GM18861 (cell line): ENCODE measurements at regions not wholly inside any gene's neighbourhood (a gene's known extent, or its start where the extent isn't known, plus 50 kb on each side); places are given as distances from the start of the nearest gene placed in this dataset.

ENCODE experiments used
- ATAC-seq: cut with Tn5 transposase; IDR thresholded peaks from one replicate; pipeline ENCODE4 v1.9.1; 2021; ENCODE audit not compliant: unreplicated experiment

DNA sequence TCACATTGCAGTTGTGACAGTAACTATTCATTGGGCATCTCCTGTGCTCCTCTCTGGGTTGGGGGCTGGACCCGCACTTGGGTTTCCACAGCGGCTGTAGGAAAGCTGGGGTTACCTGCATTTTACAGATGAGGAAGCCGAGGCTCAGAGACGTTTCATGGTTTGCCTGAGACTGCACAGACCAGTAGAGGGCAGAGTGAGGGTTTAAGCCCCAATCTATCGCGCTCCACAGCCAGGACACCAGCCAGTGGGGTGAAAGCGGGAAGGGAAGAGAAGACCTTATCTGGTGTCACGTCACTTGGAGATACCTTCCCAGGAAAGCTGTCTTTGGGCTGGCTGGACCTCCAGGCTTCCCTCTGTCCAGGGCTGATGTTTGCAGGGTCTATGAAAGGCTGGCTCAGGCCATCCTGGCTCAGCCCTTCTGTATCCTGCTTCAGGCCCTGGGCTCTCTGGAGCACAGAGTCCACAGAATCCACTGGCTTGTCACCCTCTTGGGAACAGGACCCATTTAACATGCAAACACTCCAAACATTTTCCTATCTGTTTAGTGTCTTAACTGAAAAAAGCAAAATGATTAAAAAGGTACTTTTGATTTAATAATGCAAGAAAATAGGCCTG lies 167.7 kb downstream of the EMX2 start:
- ATAC-seq = no peak

GRCh38 chr10:117716889-117717288 lies 174.3 kb downstream of the EMX2 start:
- ATAC-seq = no peak

GRCh38 chr10:117718986-117719920 lies 176.7 kb downstream of the EMX2 start:
- ATAC-seq = no peak

DNA sequence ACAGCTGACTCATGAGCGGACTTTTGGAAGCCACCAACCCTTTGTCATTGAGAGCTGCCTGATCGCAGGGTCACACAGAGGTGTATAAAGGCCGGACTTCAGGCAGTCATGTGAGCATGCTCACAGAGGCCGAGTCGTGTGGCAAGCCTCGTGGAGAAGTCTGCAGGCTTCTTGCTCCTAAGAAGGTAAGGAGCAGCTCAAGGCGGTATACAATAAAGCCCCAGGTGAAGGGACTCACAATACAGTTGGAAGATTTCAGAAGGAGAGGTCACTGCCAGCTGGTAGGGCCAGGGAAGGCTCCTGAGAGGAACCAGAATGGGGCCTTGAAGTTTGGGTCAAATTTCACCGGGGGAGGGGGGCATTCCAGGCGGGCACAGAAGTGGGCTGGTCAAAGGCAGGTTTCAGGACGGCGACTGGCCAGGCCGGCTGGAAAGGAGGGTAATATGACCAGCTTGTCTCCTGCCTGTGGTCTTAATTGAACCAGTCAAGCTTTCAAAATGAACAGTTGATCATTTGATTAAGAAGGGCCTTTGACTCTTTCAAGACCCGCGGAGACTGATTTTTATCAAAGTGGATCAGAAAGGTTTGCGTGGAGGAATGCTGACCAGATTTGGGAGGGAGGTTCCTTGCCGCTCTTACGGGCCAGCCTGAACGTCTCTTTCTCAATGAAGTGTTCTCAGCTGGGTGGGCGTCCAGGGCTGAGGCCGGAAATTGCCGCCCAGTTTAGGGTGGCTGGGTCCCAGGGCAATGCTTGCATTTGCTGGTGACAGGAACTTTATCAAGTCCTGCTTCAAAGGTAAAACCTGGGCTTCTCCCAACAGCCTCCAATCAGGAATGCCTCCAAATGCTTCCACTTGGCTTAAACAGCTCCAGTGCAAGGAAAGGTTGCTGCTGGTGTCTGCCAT lies 178.6 kb downstream of the EMX2 start:
- ATAC-seq = no peak

- ATAC-seq = no peak
These were observed 179.3 kb downstream of the EMX2 start for GRCh38 chr10:117721873-117722272.

GRCh38 chr10:117723343-117723742 lies 180.8 kb downstream of the EMX2 start:
- ATAC-seq = no peak

GRCh38 chr10:117725993-117726392 lies 183.4 kb downstream of the EMX2 start:
- no peak for ATAC-seq

DNA sequence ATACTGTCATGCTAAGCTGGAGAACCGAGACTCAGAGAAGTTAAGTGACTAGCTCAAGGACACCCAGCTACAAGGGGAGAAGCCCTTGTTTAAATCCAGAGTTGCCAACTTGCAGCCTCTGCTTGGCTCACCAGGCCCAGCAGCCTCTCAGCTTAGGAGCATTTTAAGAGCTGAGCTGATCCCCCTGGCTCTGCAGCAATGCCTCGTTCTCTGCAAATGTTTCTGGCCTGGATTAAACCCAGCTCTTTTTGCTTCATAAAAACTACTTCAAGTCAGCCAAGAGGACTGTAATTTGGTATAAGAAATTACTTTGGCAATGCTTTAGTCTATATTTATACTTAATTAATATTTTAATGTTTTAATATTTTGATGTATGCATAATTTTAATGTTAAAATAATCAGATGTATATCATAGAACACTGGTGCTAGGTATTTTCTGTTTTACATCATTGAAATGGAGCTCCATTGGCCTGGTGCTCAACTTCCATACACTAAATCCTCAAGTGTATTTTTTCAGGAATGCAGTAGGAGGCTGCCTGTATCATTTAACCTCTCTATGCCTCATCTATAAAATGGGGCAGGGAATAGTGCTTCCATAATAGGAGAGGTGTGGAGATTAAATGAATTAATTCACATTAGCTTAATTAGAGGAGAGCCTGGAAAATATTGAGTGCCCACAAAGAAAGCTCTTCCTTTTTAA lies 184.2 kb downstream of the EMX2 start:
- ATAC-seq = no peak

GRCh38 chr10:117727421-117727820 lies 184.9 kb downstream of the EMX2 start:
- ATAC-seq = no peak

DNA sequence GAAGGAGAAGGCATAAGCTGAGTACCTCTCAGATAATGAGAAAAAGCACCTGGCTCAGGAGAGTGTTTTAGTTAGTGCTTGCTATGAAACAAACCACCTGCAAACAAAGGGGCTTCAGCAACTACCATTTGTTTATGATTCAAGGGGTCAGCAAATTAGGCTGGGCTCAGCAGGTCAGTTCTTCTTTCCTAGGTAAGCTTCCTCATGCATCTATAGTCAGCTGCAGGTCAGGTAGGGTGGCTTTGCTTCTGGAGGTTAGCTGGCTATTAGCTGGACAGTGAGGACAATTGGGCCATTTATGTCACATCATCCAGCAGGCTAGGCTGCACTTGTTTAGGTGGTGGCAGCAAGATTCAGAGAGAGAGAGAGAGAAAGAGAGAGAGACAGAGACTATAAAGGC lies 185.5 kb downstream of the EMX2 start:
- no peak for ATAC-seq

DNA sequence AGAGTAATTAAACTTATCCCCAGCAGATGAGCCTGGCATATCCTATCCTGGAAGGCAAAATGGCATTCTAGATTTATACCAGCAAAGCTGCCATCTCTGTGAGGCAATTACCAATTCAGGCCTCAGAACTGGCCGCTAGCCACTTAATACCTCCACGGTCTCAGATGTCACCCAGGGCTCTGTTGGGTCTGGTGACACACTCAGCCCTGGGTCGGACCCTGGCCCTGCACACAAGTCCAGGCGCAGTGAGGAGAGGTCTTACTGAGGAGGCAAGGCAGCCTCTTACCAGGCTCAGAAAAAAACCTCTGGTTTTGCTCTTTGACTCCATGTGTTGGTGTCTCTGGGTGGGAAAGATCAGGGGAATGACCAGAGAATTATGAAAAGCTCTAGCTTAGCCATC lies 186.6 kb downstream of the EMX2 start:
- no peak for ATAC-seq

DNA sequence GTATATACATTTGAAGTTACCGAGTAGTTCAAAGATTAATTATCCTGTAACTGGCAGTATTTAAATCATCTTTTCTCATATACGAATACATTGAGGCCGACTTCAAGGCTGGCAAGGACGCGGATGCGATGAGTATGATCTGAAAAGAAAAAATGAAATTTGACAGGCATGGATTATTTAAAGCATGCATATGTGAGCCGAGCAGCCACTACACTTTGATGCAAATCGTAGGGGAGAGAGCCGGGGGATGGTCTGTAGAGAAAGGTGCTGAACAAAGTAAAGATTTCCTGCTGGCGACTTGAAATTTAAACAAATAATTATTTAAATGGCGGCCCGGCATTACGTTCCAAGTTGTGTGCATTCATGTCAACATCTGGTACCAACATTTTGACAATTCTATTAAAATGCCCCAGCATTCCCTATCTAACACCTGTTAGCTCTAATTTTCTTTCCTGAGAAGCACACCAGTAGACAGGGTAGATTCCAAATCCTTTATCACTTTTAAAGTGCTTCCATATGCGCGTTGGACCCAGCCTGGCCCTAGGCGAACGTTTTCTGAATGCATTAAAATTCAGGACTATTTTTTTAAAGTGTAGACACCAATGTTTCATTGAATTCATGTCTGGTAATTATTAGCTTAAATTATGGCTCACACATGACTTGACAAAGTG lies 188.7 kb downstream of the EMX2 start:
- no peak for ATAC-seq

DNA sequence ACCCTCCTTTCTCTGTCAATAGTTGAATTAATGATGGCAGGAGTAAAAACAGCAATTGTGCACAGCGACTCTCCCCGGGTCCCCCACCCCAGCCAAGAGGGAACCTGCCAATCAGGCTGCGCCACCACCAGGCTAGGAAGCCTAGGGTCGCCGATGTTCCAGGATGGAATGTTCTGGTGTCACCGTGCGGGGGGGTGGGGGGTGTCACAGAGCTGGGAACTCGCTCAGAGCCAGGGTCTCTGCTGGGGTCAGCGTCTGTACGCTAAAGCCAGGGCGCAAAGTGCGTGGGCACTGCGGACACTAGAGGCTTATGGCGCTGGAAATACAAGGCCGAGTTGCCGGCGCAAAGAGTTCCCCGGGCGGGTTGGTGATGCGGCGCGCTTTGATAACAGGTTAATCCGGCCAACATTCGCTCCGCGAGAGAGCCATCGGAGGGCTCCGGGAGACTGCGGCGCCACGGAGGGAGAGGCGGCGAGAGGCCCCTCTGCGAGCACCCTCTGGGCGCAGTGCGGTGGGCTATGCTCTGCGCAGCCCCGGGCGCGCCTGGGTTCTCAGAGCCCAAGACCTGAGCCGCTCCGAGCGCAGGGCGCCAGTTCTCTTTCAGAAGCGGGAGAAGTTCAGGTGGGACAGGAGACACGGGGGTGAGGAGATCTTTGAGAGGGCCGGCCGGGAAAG lies 192.3 kb downstream of the EMX2 start:
- ATAC-seq = no peak

GRCh38 chr10:117736655-117737054 lies 194.1 kb downstream of the EMX2 start:
- no peak for ATAC-seq

GRCh38 chr10:117740088-117740487 lies 197.5 kb downstream of the EMX2 start:
- no peak for ATAC-seq

- ATAC-seq = no peak
These were observed 198.2 kb downstream of the EMX2 start for GRCh38 chr10:117740691-117741222.

DNA sequence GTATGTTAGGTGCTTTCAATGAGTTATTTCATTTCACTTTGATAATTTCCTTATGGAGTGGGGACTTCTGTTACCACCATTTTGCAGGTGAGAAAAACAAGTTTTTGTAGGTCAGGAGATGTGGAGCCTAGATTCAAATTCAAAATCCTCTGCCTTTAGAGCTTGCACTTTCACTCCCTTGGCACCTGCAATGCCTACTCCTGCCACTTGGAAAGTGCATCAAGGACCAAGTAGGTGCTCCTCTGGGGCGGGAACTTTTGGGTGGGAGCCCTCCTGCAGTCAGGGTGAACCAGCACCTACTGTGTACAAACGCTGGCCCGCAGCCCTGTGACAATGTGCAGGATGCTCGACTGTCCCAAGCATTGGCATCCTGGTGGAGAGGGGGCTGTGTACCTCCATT lies 199.0 kb downstream of the EMX2 start:
- ATAC-seq = no peak

GRCh38 chr10:117743509-117743908 lies 201.0 kb downstream of the EMX2 start:
- ATAC-seq = no peak

DNA sequence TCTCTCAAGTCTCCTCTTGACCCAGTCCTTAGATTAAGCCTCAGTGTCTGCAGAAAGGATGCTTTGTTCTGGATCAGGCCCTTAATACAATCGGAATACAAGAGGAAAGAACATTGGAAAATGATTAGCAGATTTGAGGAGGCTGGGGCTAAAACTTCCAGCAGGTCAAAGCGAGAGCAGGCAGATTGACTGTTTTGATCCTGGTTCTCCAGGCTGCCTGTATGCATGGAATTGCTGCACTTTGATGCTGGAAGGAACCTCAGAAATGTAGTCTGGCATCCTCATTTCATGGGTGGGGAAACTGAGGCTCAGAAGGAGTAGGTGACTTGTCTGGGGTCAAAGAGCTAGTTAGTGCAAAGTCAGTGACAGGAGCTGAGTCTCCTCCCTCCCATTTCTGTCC lies 202.8 kb downstream of the EMX2 start:
- ATAC-seq = no peak
